ENCODE measurements at regions not wholly inside any gene's neighbourhood (a gene's known extent, or its start where the extent isn't known, plus 50 kb on each side); places are given as distances from the start of the nearest gene placed in this dataset.

- Histone ChIP-seq H3K27ac (ENCODE audit: low read depth, low read length) (no peak overlapping the region), H3K9me3 (ENCODE audit: insufficient read depth, low read depth, low read length) (no peaks in the 10 kb centered on the region), H3K4me1 (ENCODE audit: insufficient read depth, low read length) (no peaks in the 10 kb centered on the region), H3K9ac (ENCODE audit: low read length) (no peak overlapping the region), H2AFZ (ENCODE audit: low read depth, low read length) (no peak overlapping the region), H4K20me1 (ENCODE audit: insufficient read depth, low read length) (no peaks in the 10 kb centered on the region), H3K36me3 (ENCODE audit: insufficient read depth, low read length) (no peaks in the 10 kb centered on the region), H3K4me2 (ENCODE audit: low read length) (no peak overlapping the region), H3K27me3 (ENCODE audit: insufficient read depth, low read length) (no peaks in the 10 kb centered on the region), H3K79me2 (ENCODE audit: insufficient read depth, low read length) (no peaks in the 10 kb centered on the region), H3K4me3 (ENCODE audit: insufficient read depth, low read depth, low read length) (no peak overlapping the region)
- H3K4me1 Mint-ChIP-seq (ENCODE audit: low read depth, unreplicated experiment), result no peaks in the 10 kb centered on the region
- no peak overlapping the region for H3K4me3 Mint-ChIP-seq (ENCODE audit: unreplicated experiment)
- DNase-seq (ENCODE audit: low read depth), result no peak
- no peak for TF ChIP-seq CTCF (IDR thresholded peaks at IDR 0.05; ENCODE audit: insufficient read depth, low read depth, low read length)
- no peak for TF ChIP-seq EZH2 (IDR thresholded peaks at IDR 0.05; ENCODE audit: insufficient read depth, low read length)
- H3K27ac Mint-ChIP-seq (ENCODE audit: unreplicated experiment), result no peak overlapping the region
- H3K36me3 Mint-ChIP-seq (ENCODE audit: low read depth, unreplicated experiment), result no peaks in the 10 kb centered on the region
- no peak for FAIRE-seq
- no peaks in the 10 kb centered on the region for H3K27me3 Mint-ChIP-seq (ENCODE audit: low read depth, unreplicated experiment)
- peaks cover 4% of the 10 kb centered on the region for H3K9me3 Mint-ChIP-seq (ENCODE audit: unreplicated experiment)
Observed at GRCh38 chr2:204389120-204389519, 156.2 kb upstream of the PARD3B start.

- H2AFZ ChIP-seq (ENCODE audit: low read depth, low read length), result no peak overlapping the region
- no peak overlapping the region for H3K4me2 ChIP-seq (ENCODE audit: low read length)
- no peak overlapping the region for H3K27ac ChIP-seq (ENCODE audit: low read depth, low read length)
- peaks cover 4% of the 10 kb centered on the region for H3K9me3 Mint-ChIP-seq (ENCODE audit: unreplicated experiment)
- H3K27me3 ChIP-seq (ENCODE audit: insufficient read depth, low read length), result no peaks in the 10 kb centered on the region
- no peak overlapping the region for H3K27ac Mint-ChIP-seq (ENCODE audit: unreplicated experiment)
- DNase-seq (ENCODE audit: low read depth), result no peak
- TF ChIP-seq EZH2 (IDR thresholded peaks at IDR 0.05; ENCODE audit: insufficient read depth, low read length) (no peak), CTCF (IDR thresholded peaks at IDR 0.05; ENCODE audit: insufficient read depth, low read depth, low read length) (no peak)
- no peaks in the 10 kb centered on the region for H3K36me3 Mint-ChIP-seq (ENCODE audit: low read depth, unreplicated experiment)
- H3K36me3 ChIP-seq (ENCODE audit: insufficient read depth, low read length), result no peaks in the 10 kb centered on the region
- no peaks in the 10 kb centered on the region for H4K20me1 ChIP-seq (ENCODE audit: insufficient read depth, low read length)
- no peaks in the 10 kb centered on the region for H3K9me3 ChIP-seq (ENCODE audit: insufficient read depth, low read depth, low read length)
- no peak overlapping the region for H3K9ac ChIP-seq (ENCODE audit: low read length)
- no peaks in the 10 kb centered on the region for H3K79me2 ChIP-seq (ENCODE audit: insufficient read depth, low read length)
- no peaks in the 10 kb centered on the region for H3K4me1 Mint-ChIP-seq (ENCODE audit: low read depth, unreplicated experiment)
- no peak overlapping the region for H3K4me3 Mint-ChIP-seq (ENCODE audit: unreplicated experiment)
- H3K4me3 ChIP-seq (ENCODE audit: insufficient read depth, low read depth, low read length), result no peak overlapping the region
- no peaks in the 10 kb centered on the region for H3K4me1 ChIP-seq (ENCODE audit: insufficient read depth, low read length)
- no peak for FAIRE-seq
- H3K27me3 Mint-ChIP-seq (ENCODE audit: low read depth, unreplicated experiment), result no peaks in the 10 kb centered on the region
Observed at GRCh38 chr2:204389856-204390255, 155.4 kb upstream of the PARD3B start.

GRCh38 chr2:204395539-204395938 lies 149.7 kb upstream of the PARD3B start:
- H3K27ac Mint-ChIP-seq (ENCODE audit: unreplicated experiment), result no peak overlapping the region
- Histone ChIP-seq H3K27ac (ENCODE audit: low read depth, low read length) (no peak overlapping the region), H3K79me2 (ENCODE audit: insufficient read depth, low read length) (no peaks in the 10 kb centered on the region), H3K36me3 (ENCODE audit: insufficient read depth, low read length) (no peaks in the 10 kb centered on the region), H3K27me3 (ENCODE audit: insufficient read depth, low read length) (no peaks in the 10 kb centered on the region), H3K9me3 (ENCODE audit: insufficient read depth, low read depth, low read length) (no peaks in the 10 kb centered on the region), H3K4me1 (ENCODE audit: insufficient read depth, low read length) (no peaks in the 10 kb centered on the region), H4K20me1 (ENCODE audit: insufficient read depth, low read length) (no peaks in the 10 kb centered on the region), H3K9ac (ENCODE audit: low read length) (no peak overlapping the region), H3K4me2 (ENCODE audit: low read length) (no peak overlapping the region), H3K4me3 (ENCODE audit: insufficient read depth, low read depth, low read length) (no peak overlapping the region), H2AFZ (ENCODE audit: low read depth, low read length) (no peak overlapping the region)
- no peak for FAIRE-seq
- H3K4me1 Mint-ChIP-seq (ENCODE audit: low read depth, unreplicated experiment), result no peaks in the 10 kb centered on the region
- no peak for DNase-seq (ENCODE audit: low read depth)
- no peaks in the 10 kb centered on the region for H3K27me3 Mint-ChIP-seq (ENCODE audit: low read depth, unreplicated experiment)
- TF ChIP-seq CTCF (IDR thresholded peaks at IDR 0.05; ENCODE audit: insufficient read depth, low read depth, low read length) (no peak), EZH2 (IDR thresholded peaks at IDR 0.05; ENCODE audit: insufficient read depth, low read length) (no peak)
- H3K4me3 Mint-ChIP-seq (ENCODE audit: unreplicated experiment), result no peak overlapping the region
- no peaks in the 10 kb centered on the region for H3K9me3 Mint-ChIP-seq (ENCODE audit: unreplicated experiment)
- H3K36me3 Mint-ChIP-seq (ENCODE audit: low read depth, unreplicated experiment), result no peaks in the 10 kb centered on the region
